ENCODE measurements at regions not wholly inside any gene's neighbourhood (a gene's known extent, or its start where the extent isn't known, plus 50 kb on each side); places are given as distances from the start of the nearest gene placed in this dataset.

DNA sequence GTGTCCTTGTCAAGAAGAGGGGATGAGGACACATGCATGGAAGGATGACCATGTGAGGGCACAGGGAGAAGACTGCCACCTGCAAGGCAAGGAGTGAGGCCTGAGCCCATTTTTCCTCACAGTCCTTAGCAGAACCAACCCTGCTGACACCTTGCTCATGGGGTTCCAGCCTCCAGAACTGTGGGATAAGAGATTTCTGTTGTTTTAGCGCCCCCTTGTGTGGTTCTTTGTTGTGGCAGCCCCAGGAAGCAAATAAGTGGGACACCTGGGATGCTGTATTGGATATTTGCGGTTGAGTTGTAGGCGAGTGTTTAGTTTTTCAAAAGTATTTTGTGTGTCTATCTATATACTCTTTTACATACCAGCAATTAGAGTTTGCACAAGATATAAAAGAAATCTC is 206.4 kb downstream of the NXNL2 start:
- Histone ChIP-seq H3K4me3 (ENCODE audit: low read depth, low read length, poor library complexity, severe bottlenecking) (no peak overlapping the region), H3K4me1 (ENCODE audit: insufficient read depth, low read length, poor library complexity, severe bottlenecking) (no peaks in the 10 kb centered on the region), H3K4me2 (ENCODE audit: low read length) (no peak overlapping the region), H3K9me3 (ENCODE audit: low read length) (no peaks in the 10 kb centered on the region), H3K27ac (ENCODE audit: low read depth, low read length, poor library complexity, severe bottlenecking) (no peak overlapping the region), H3K36me3 (ENCODE audit: insufficient read depth, low read length) (no peaks in the 10 kb centered on the region), H3K9me2 (ENCODE audit: insufficient read depth, low read length) (no peaks in the 10 kb centered on the region), H2AFZ (ENCODE audit: low read length) (no peak overlapping the region), H3K79me2 (ENCODE audit: insufficient read depth, low read depth, low read length) (no peaks in the 10 kb centered on the region), H4K20me1 (ENCODE audit: insufficient read depth, low read length) (no peaks in the 10 kb centered on the region)
- POLR2A ChIA-PET, result no interaction called here
- CTCF ChIA-PET (ENCODE audit: unreplicated experiment), result no interaction called here
- BruUV-seq (replicated peaks), result no TSS peak
- intact Hi-C loops (cut with micrococcal nuclease; ENCODE audit: unreplicated experiment), result loop anchor here (5.0 kb wide), 3 partner anchors 149 to 789 kb away; no protein-coding TSS in a partner anchor
- peak; percentile 18 for DNase-seq (ENCODE audit: low spot score)
- no peak for TF ChIP-seq EZH2phosphoT487 (IDR thresholded peaks at IDR 0.05; ENCODE audit: borderline replicate concordance, low read depth, low read length)
- TF ChIP-seq, protein P1, sequence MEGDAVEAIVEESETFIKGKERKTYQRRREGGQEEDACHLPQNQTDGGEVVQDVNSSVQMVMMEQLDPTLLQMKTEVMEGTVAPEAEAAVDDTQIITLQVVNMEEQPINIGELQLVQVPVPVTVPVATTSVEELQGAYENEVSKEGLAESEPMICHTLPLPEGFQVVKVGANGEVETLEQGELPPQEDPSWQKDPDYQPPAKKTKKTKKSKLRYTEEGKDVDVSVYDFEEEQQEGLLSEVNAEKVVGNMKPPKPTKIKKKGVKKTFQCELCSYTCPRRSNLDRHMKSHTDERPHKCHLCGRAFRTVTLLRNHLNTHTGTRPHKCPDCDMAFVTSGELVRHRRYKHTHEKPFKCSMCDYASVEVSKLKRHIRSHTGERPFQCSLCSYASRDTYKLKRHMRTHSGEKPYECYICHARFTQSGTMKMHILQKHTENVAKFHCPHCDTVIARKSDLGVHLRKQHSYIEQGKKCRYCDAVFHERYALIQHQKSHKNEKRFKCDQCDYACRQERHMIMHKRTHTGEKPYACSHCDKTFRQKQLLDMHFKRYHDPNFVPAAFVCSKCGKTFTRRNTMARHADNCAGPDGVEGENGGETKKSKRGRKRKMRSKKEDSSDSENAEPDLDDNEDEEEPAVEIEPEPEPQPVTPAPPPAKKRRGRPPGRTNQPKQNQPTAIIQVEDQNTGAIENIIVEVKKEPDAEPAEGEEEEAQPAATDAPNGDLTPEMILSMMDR (conservative IDR thresholded peaks at IDR 0.05; ENCODE audit: low read length), result peak; percentile 79

DNA sequence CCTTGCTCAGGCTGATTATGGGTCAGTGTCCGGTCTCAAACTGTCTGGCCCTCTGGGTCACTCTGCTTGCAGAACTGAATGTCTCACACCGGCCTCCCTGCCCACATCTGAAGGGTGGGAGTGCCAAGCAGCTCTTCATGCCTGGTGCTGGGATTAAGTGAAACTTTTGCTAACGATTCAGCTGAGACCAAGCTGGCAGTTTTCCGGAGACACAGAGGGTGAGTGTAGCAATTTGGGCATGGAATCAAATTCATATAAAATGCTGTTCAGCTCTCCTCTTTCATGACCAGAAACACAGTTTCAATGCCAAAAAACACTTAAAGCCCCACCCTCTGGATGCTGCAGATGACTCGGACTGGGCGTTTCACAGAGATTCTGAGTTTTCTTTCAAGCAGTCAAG is 207.5 kb downstream of the NXNL2 start:
- no peak overlapping the region for H3K4me2 ChIP-seq (ENCODE audit: low read length)
- H3K36me3 ChIP-seq (ENCODE audit: insufficient read depth, low read length), result no peaks in the 10 kb centered on the region
- no peak for DNase-seq (ENCODE audit: low spot score)
- no peak overlapping the region for H2AFZ ChIP-seq (ENCODE audit: low read length)
- intact Hi-C loops (cut with micrococcal nuclease; ENCODE audit: unreplicated experiment), result loop anchor here (5.0 kb wide), 3 partner anchors 150 to 790 kb away; no protein-coding TSS in a partner anchor
- TF ChIP-seq, protein P1 (conservative IDR thresholded peaks at IDR 0.05; ENCODE audit: low read length), result no peak
- no peak for TF ChIP-seq EZH2phosphoT487 (IDR thresholded peaks at IDR 0.05; ENCODE audit: borderline replicate concordance, low read depth, low read length)
- H3K4me1 ChIP-seq (ENCODE audit: insufficient read depth, low read length, poor library complexity, severe bottlenecking), result no peaks in the 10 kb centered on the region
- H3K4me3 ChIP-seq (ENCODE audit: low read depth, low read length, poor library complexity, severe bottlenecking), result no peak overlapping the region
- H3K79me2 ChIP-seq (ENCODE audit: insufficient read depth, low read depth, low read length), result no peaks in the 10 kb centered on the region
- H4K20me1 ChIP-seq (ENCODE audit: insufficient read depth, low read length), result no peaks in the 10 kb centered on the region
- POLR2A ChIA-PET, result interaction anchor here (0.7 kb wide), 1 partner anchor 86 kb away, joined by 3 read pairs; no protein-coding TSS in a partner anchor
- no peaks in the 10 kb centered on the region for H3K9me3 ChIP-seq (ENCODE audit: low read length)
- CTCF ChIA-PET (ENCODE audit: unreplicated experiment), result no interaction called here
- no peak overlapping the region for H3K27ac ChIP-seq (ENCODE audit: low read depth, low read length, poor library complexity, severe bottlenecking)
- no peaks in the 10 kb centered on the region for H3K9me2 ChIP-seq (ENCODE audit: insufficient read depth, low read length)
- no TSS peak for BruUV-seq (replicated peaks)

DNA sequence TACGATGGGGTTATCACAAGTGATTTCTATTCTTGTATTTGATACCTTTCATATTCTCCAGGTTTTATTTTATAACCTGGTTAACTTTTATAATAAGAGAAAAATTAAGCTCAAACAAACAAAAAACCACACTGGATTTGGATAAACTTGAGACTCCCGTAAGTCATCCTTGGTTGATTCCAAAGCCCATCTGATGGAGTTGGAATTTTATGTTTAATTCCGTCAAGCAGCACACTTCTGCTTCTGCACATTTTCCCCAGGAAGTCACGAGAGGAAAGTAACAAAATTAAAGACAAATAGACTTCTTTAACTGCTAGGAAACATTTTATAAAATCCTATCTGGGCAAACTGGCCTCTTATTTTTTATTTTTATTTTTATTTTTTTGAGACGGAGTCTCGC is 207.9 kb downstream of the NXNL2 start:
- H3K36me3 ChIP-seq (ENCODE audit: insufficient read depth, low read length), result no peaks in the 10 kb centered on the region
- H2AFZ ChIP-seq (ENCODE audit: low read length), result no peak overlapping the region
- CTCF ChIA-PET (ENCODE audit: unreplicated experiment), result no interaction called here
- no peak overlapping the region for H3K4me3 ChIP-seq (ENCODE audit: low read depth, low read length, poor library complexity, severe bottlenecking)
- H4K20me1 ChIP-seq (ENCODE audit: insufficient read depth, low read length), result no peaks in the 10 kb centered on the region
- no peaks in the 10 kb centered on the region for H3K79me2 ChIP-seq (ENCODE audit: insufficient read depth, low read depth, low read length)
- no TSS peak for BruUV-seq (replicated peaks)
- no peaks in the 10 kb centered on the region for H3K4me1 ChIP-seq (ENCODE audit: insufficient read depth, low read length, poor library complexity, severe bottlenecking)
- TF ChIP-seq, protein P1 (conservative IDR thresholded peaks at IDR 0.05; ENCODE audit: low read length), result no peak
- POLR2A ChIA-PET, result interaction anchor here (0.7 kb wide), 1 partner anchor 86 kb away, joined by 3 read pairs; no protein-coding TSS in a partner anchor
- no peak overlapping the region for H3K4me2 ChIP-seq (ENCODE audit: low read length)
- no peak overlapping the region for H3K27ac ChIP-seq (ENCODE audit: low read depth, low read length, poor library complexity, severe bottlenecking)
- no peaks in the 10 kb centered on the region for H3K9me2 ChIP-seq (ENCODE audit: insufficient read depth, low read length)
- no peaks in the 10 kb centered on the region for H3K9me3 ChIP-seq (ENCODE audit: low read length)
- intact Hi-C loops (cut with micrococcal nuclease; ENCODE audit: unreplicated experiment), result loop anchor here (5.0 kb wide), 3 partner anchors 151 to 791 kb away; no protein-coding TSS in a partner anchor
- DNase-seq (ENCODE audit: low spot score), result no peak

Data from OCI-LY7 (cell line).